ENCODE measurements at regions not wholly inside any gene's neighbourhood (a gene's known extent, or its start where the extent isn't known, plus 50 kb on each side); places are given as distances from the start of the nearest gene placed in this dataset.
"Not testable (repeated sequence)": the region's sequence is repeated elsewhere in the genome, so short reads cannot be mapped to it uniquely, and the experiment has no call there.

GRCh38 chr5:162769019-162769418, 668.4 kb upstream of the CCNG1 start:
- POLR2A ChIA-PET: no interaction called here
- no peaks in the 10 kb centered on the region for H3K27me3 Mint-ChIP-seq (ENCODE audit: low read depth)

DNA sequence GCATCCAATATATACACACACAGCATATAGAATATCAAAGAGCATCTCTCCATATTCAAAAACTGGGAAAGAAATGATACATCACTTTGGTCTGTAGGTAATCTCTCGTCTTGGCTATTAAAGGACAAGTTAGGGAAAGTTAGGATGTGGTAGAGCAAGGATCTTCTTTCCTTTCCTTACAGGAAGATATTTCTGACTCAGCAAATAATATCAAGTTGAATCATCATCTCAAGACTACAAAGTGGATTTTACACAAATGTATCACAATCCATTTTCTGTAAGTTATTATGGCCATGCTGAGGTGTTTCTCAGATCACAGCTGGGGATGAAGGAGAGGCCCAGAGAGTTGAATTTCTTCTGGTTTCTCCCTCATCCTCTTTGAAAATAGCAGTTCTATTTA, 651.7 kb upstream of the CCNG1 start:
- Mint-ChIP-seq H3K4me1 (ENCODE audit: low read depth) (no peaks in the 10 kb centered on the region), H3K36me3 (ENCODE audit: low read depth) (no peaks in the 10 kb centered on the region), H3K27me3 (ENCODE audit: low read depth) (no peaks in the 10 kb centered on the region), H3K9me3 (ENCODE audit: insufficient read depth) (peaks cover 10% of the 10 kb centered on the region), H3K27ac (no peak overlapping the region), H3K4me3 (no peak overlapping the region)
- no peak for ATAC-seq
- ChIA-PET CTCF (no interaction called here), POLR2A (no interaction called here)
- DNase-seq: no peak

More at GRCh38 chr5:162769019-162769418, 668.4 kb upstream of the CCNG1 start:
- Mint-ChIP-seq H3K9me3 (ENCODE audit: insufficient read depth) (peaks cover 6% of the 10 kb centered on the region), H3K4me1 (ENCODE audit: low read depth) (no peaks in the 10 kb centered on the region), H3K36me3 (ENCODE audit: low read depth) (no peaks in the 10 kb centered on the region), H3K27ac (no peak overlapping the region), H3K4me3 (no peak overlapping the region)
- CTCF ChIA-PET: no interaction called here
- DNase-seq (no peak), ATAC-seq (no peak)

DNA sequence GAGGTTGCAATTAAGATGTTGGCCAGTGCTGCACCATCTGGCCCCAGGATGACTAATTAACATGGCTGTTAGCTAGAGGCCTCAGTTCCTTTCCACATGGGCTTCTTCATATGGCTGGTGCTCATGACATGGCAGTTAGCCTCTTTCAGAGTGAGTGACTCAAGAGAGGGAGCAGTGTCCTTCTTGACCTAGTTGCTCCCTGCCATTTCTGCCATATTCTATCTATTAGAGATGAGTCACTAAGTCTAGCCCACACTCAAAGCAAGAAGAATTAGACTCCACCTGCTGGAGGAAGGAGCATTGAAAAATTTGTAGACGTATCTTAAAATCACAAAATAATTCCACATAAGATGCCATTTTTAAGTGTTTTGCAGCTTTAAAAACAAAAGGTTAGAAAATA, 651.2 kb upstream of the CCNG1 start:
- ATAC-seq: no peak
- ChIA-PET POLR2A (no interaction called here), CTCF (no interaction called here)
- no peak for DNase-seq
- no peaks in the 10 kb centered on the region for H3K4me1 Mint-ChIP-seq (ENCODE audit: low read depth)
- no peaks in the 10 kb centered on the region for H3K27me3 Mint-ChIP-seq (ENCODE audit: low read depth)
- H3K27ac Mint-ChIP-seq: no peak overlapping the region
- H3K4me3 Mint-ChIP-seq: no peak overlapping the region
- H3K36me3 Mint-ChIP-seq (ENCODE audit: low read depth): no peaks in the 10 kb centered on the region
- H3K9me3 Mint-ChIP-seq (ENCODE audit: insufficient read depth): peaks cover 10% of the 10 kb centered on the region

DNA sequence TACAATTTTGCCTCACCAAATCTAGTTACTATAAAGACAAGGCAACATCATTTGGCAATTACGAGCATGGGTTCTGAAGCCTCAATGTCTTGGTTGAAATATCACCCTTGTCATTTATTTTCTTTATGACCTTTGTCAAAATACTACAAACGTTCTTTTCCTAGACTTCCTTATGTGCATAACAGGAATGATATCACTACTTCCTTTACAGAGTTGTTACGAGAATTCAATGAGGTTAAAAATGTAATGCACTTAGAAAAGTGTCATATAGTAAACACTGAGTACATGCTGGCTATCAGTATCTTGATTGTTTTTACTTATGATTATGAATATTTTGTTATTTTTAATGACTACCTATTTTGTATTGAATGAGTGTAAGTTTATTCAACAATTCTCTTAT, 640.9 kb upstream of the CCNG1 start:
- Mint-ChIP-seq H3K4me3 (no peak overlapping the region), H3K4me1 (ENCODE audit: low read depth) (no peaks in the 10 kb centered on the region), H3K9me3 (ENCODE audit: insufficient read depth) (peaks cover 9% of the 10 kb centered on the region), H3K36me3 (ENCODE audit: low read depth) (no peaks in the 10 kb centered on the region), H3K27ac (no peak overlapping the region), H3K27me3 (ENCODE audit: low read depth) (no peaks in the 10 kb centered on the region)
- ChIA-PET CTCF (no interaction called here), POLR2A (no interaction called here)
- no peak for ATAC-seq
- DNase-seq: no peak

DNA sequence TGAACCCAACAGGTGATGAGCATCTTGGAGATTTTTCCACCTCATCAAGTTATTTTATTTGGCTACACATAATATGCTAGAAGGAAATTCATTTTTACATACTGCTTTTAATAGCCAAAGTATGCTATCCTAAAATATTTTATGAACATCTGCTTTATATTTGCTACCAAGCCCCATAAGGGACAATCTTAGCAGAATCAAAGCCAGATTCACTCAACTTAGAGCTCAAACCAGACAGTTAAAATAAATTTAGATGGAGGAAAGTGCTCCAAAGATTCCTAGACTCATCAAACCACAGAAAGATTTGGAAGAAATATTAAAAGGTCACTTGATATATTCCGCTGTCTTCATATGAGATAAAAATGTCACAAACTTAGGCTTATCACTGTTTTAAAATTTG, 637.1 kb upstream of the CCNG1 start:
- Mint-ChIP-seq H3K4me1 (ENCODE audit: low read depth) (no peaks in the 10 kb centered on the region), H3K27me3 (ENCODE audit: low read depth) (no peaks in the 10 kb centered on the region), H3K36me3 (ENCODE audit: low read depth) (no peaks in the 10 kb centered on the region), H3K27ac (no peak overlapping the region), H3K9me3 (ENCODE audit: insufficient read depth) (no peaks in the 10 kb centered on the region), H3K4me3 (no peak overlapping the region)
- ChIA-PET POLR2A (no interaction called here), CTCF (no interaction called here)
- DNase-seq (no peak), ATAC-seq (no peak)

GRCh38 chr5:162801235-162801634, 636.2 kb upstream of the CCNG1 start:
- H3K36me3 Mint-ChIP-seq (ENCODE audit: low read depth): no peaks in the 10 kb centered on the region
- H3K4me1 Mint-ChIP-seq (ENCODE audit: low read depth): no peaks in the 10 kb centered on the region
- ChIA-PET POLR2A (no interaction called here), CTCF (no interaction called here)
- ATAC-seq: no peak
- DNase-seq: no peak
- no peaks in the 10 kb centered on the region for H3K9me3 Mint-ChIP-seq (ENCODE audit: insufficient read depth)
- H3K4me3 Mint-ChIP-seq: no peak overlapping the region
- H3K27ac Mint-ChIP-seq: no peak overlapping the region
- no peaks in the 10 kb centered on the region for H3K27me3 Mint-ChIP-seq (ENCODE audit: low read depth)

DNA sequence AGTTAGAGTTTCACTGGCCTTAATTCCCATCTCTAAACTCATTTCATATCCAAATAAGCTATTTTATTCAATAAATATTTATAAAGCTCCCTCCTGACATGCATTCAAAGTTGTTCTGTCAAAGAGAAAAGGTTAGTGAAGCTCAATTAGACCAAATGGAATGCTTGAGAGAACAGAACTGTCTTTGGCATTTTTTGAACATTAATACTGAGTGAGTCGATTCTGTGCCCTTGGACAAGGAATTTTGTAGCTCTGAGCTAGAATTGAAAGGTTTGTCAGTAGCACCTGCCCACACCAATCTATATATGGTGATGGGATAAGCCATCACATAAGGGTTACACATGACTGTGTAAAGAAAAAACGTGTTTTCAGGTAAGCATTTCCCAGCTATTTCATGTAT, 631.2 kb upstream of the CCNG1 start:
- H3K4me3 Mint-ChIP-seq: no peak overlapping the region
- no peaks in the 10 kb centered on the region for H3K27me3 Mint-ChIP-seq (ENCODE audit: low read depth)
- CTCF ChIA-PET: no interaction called here
- peaks cover 5% of the 10 kb centered on the region for H3K9me3 Mint-ChIP-seq (ENCODE audit: insufficient read depth)
- POLR2A ChIA-PET: no interaction called here
- DNase-seq (no peak), ATAC-seq (no peak)
- H3K4me1 Mint-ChIP-seq (ENCODE audit: low read depth): no peaks in the 10 kb centered on the region
- H3K36me3 Mint-ChIP-seq (ENCODE audit: low read depth): no peaks in the 10 kb centered on the region
- no peak overlapping the region for H3K27ac Mint-ChIP-seq

DNA sequence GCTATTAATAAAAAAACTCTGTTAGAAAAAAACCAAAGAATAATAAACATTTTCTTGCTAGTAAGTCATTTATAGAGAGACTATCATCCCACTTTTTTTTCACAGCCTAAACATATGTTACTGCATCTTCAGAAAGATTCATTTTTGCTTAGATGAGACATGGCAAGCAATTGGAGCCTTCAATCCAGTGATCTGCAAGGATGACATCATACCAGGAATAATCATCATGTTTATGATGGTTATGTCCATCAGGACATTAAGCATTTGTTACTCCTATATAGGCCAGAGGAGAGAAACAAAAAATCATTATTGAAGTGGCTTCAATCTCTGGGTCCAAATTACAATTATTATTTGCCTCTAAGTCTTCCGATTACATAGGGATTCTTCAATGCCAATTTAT, 626.3 kb upstream of the CCNG1 start:
- ChIA-PET POLR2A (no interaction called here), CTCF (no interaction called here)
- ATAC-seq: no peak
- no peak for DNase-seq
- H3K4me1 Mint-ChIP-seq (ENCODE audit: low read depth): no peaks in the 10 kb centered on the region
- H3K36me3 Mint-ChIP-seq (ENCODE audit: low read depth): no peaks in the 10 kb centered on the region
- no peaks in the 10 kb centered on the region for H3K27me3 Mint-ChIP-seq (ENCODE audit: low read depth)
- H3K9me3 Mint-ChIP-seq (ENCODE audit: insufficient read depth): peaks cover 5% of the 10 kb centered on the region
- H3K27ac Mint-ChIP-seq: no peak overlapping the region
- no peak overlapping the region for H3K4me3 Mint-ChIP-seq

GRCh38 chr5:162816816-162817215, 620.6 kb upstream of the CCNG1 start:
- no peak for DNase-seq
- Mint-ChIP-seq H3K4me1 (ENCODE audit: low read depth) (no peaks in the 10 kb centered on the region), H3K27me3 (ENCODE audit: low read depth) (no peaks in the 10 kb centered on the region), H3K36me3 (ENCODE audit: low read depth) (no peaks in the 10 kb centered on the region), H3K27ac (no peak overlapping the region), H3K4me3 (no peak overlapping the region), H3K9me3 (ENCODE audit: insufficient read depth) (no peaks in the 10 kb centered on the region)
- ChIA-PET CTCF (no interaction called here), POLR2A (no interaction called here)
- ATAC-seq: no peak

DNA sequence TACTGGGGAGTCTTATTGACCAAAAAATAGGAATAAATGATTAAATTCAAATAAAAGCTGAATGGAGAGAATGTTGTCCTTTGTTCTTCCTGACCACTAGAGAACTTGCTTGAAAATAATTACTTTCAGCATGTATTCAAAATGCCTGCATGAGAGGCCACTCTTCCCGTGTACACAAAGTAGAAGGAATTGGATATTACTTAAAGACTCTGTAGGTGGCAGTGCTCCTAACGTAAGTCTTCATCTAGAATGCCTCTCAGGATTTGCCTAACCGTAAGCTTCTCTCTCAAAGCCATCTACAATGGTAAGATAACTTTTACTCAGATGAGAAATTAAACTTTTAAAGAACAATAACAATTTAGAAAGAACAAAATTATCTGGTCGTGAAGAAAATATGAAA, 620.0 kb upstream of the CCNG1 start:
- ATAC-seq: no peak

GRCh38 chr5:162821664-162822063, 615.7 kb upstream of the CCNG1 start:
- H3K36me3 Mint-ChIP-seq (ENCODE audit: low read depth); POLR2A ChIA-PET: not testable (repeated sequence)

More for the DNA sequence above, 620.0 kb upstream of the CCNG1 start:
- Mint-ChIP-seq H3K9me3 (ENCODE audit: insufficient read depth) (peaks cover 4% of the 10 kb centered on the region), H3K27ac (no peak overlapping the region), H3K4me3 (no peak overlapping the region), H3K27me3 (ENCODE audit: low read depth) (no peaks in the 10 kb centered on the region), H3K36me3 (ENCODE audit: low read depth) (no peaks in the 10 kb centered on the region), H3K4me1 (ENCODE audit: low read depth) (no peaks in the 10 kb centered on the region)
- ChIA-PET CTCF (no interaction called here), POLR2A (no interaction called here)
- DNase-seq: no peak

GRCh38 chr5:162824360-162824759, 613.0 kb upstream of the CCNG1 start:
- POLR2A ChIA-PET: no interaction called here
- no peaks in the 10 kb centered on the region for H3K36me3 Mint-ChIP-seq (ENCODE audit: low read depth)
- no peak overlapping the region for H3K4me3 Mint-ChIP-seq
- no peak overlapping the region for H3K27ac Mint-ChIP-seq
- H3K4me1 Mint-ChIP-seq (ENCODE audit: low read depth): no peaks in the 10 kb centered on the region
- no peak for DNase-seq
- no peaks in the 10 kb centered on the region for H3K27me3 Mint-ChIP-seq (ENCODE audit: low read depth)
- H3K9me3 Mint-ChIP-seq (ENCODE audit: insufficient read depth): peaks cover 9% of the 10 kb centered on the region
- ATAC-seq: no peak
- CTCF ChIA-PET: no interaction called here

More at GRCh38 chr5:162821664-162822063, 615.7 kb upstream of the CCNG1 start:
- H3K9me3 Mint-ChIP-seq (ENCODE audit: insufficient read depth); H3K27ac Mint-ChIP-seq; H3K27me3 Mint-ChIP-seq (ENCODE audit: low read depth); H3K4me1 Mint-ChIP-seq (ENCODE audit: low read depth); DNase-seq; H3K4me3 Mint-ChIP-seq; ATAC-seq; CTCF ChIA-PET: not testable (repeated sequence)

DNA sequence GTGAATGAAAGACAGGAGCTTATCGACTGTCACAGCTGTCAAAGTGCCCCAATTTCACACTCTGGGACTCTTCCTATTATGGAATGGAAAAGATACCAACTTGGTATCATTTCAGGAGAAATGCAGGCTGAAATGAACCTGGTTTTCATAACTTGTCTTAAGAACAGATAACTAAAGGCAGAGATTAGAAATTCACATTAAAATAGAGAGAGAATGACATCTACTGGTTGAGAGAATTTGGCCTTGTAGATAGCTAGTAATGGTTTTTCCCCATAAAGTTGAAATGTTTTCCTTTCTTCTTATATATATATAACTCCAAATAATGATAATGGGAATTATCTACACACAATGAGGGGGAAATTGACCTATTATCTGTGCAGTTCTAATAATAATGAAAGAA, 600.2 kb upstream of the CCNG1 start:
- H3K9me3 Mint-ChIP-seq (ENCODE audit: insufficient read depth): no peaks in the 10 kb centered on the region
- ChIA-PET POLR2A (no interaction called here), CTCF (no interaction called here)
- no peaks in the 10 kb centered on the region for H3K36me3 Mint-ChIP-seq (ENCODE audit: low read depth)
- no peaks in the 10 kb centered on the region for H3K27me3 Mint-ChIP-seq (ENCODE audit: low read depth)
- no peak overlapping the region for H3K4me3 Mint-ChIP-seq
- H3K4me1 Mint-ChIP-seq (ENCODE audit: low read depth): no peaks in the 10 kb centered on the region
- ATAC-seq (no peak), DNase-seq (no peak)
- H3K27ac Mint-ChIP-seq: no peak overlapping the region

Measured in activated CD8-positive, alpha-beta T cell treated with anti-CD3 and anti-CD28 coated beads, Interleukin-2, amount 10 ng/mL, durations not matched to agents 7 days and 5 days (primary cell).